H9 (cell line): ENCODE measurements at regions not wholly inside any gene's neighbourhood (a gene's known extent, or its start where the extent isn't known, plus 50 kb on each side); places are given as distances from the start of the nearest gene placed in this dataset.

ENCODE experiments used
- DNase-seq: peaks from one replicate; pipeline ENCODE4 v3.0.0-alpha.2; 2017
- H2AFZ ChIP-seq: one replicate; pipeline ENCODE4 v1.6.1; 2013; ENCODE audit warnings: mild to moderate bottlenecking, low read length, control low read depth, moderate library complexity
- H2AK5ac ChIP-seq: 2 replicates; pipeline ENCODE4 v1.6.1; 2013; ENCODE audit warnings: low read length, control low read depth, mixed read lengths; ENCODE audit not compliant: insufficient read length
- H2BK120ac ChIP-seq: one replicate; pipeline ENCODE4 v1.6.1; 2013; ENCODE audit warnings: low read depth, mild to moderate bottlenecking, low read length, control low read depth, inconsistent platforms; ENCODE audit not compliant: poor library complexity, severe bottlenecking
- H2BK12ac ChIP-seq: 2 replicates; pipeline ENCODE4 v1.6.1; 2013; ENCODE audit warnings: low read length, control low read depth, mixed read lengths, low read depth; ENCODE audit not compliant: insufficient read length
- H2BK15ac ChIP-seq: 2 replicates; pipeline ENCODE4 v1.6.1; 2013; ENCODE audit warnings: low read depth, low read length, control low read depth
- H2BK20ac ChIP-seq: one replicate; pipeline ENCODE4 v1.6.1; 2013; ENCODE audit warnings: low read depth, mild to moderate bottlenecking, low read length, control low read depth, inconsistent platforms; ENCODE audit not compliant: poor library complexity, severe bottlenecking
- H2BK5ac ChIP-seq: 2 replicates; pipeline ENCODE4 v1.6.1; 2013; ENCODE audit warnings: low read length, control low read depth, mixed read lengths; ENCODE audit not compliant: insufficient read length
- H3K14ac ChIP-seq: 2 replicates; pipeline ENCODE4 v1.6.1; 2013; ENCODE audit warnings: low read length, control low read depth; ENCODE audit not compliant: insufficient read depth
- H3K18ac ChIP-seq: 2 replicates; pipeline ENCODE4 v1.6.1; 2013; ENCODE audit warnings: low read depth, mild to moderate bottlenecking, mixed read lengths, low read length, control low read depth; ENCODE audit not compliant: insufficient read length
- H3K23ac ChIP-seq: 2 replicates; pipeline ENCODE4 v1.6.1; 2013; ENCODE audit warnings: low read length, control low read depth, mixed read lengths, low read depth; ENCODE audit not compliant: insufficient read length
- H3K23me2 ChIP-seq: 2 replicates; pipeline ENCODE4 v1.6.1; 2013; ENCODE audit warnings: low read depth, mild to moderate bottlenecking, mixed read lengths, low read length, control low read depth; ENCODE audit not compliant: insufficient read length, poor library complexity, severe bottlenecking
- H3K27ac ChIP-seq: 2 replicates; pipeline ENCODE4 v1.5.1; 2013; ENCODE audit warnings: low read length, control low read depth, mixed read lengths, low read depth; ENCODE audit not compliant: insufficient read length
- H3K27me3 ChIP-seq: 2 replicates; pipeline ENCODE4 v1.6.1; 2013; ENCODE audit warnings: low read length, control low read depth, inconsistent platforms; ENCODE audit not compliant: insufficient read depth
- H3K4ac ChIP-seq: 2 replicates; pipeline ENCODE4 v1.6.1; 2013; ENCODE audit warnings: low read depth, mild to moderate bottlenecking, control low read depth, inconsistent platforms, low read length, moderate library complexity
- H3K4me1 ChIP-seq: 2 replicates; pipeline ENCODE4 v1.6.1; 2013; ENCODE audit warnings: low read length, control low read depth, inconsistent platforms; ENCODE audit not compliant: insufficient read depth
- H3K4me2 ChIP-seq: 2 replicates; pipeline ENCODE4 v1.6.1; 2013; ENCODE audit warnings: low read length, control low read depth, mixed read lengths; ENCODE audit not compliant: insufficient read length, insufficient read depth
- H3K56ac ChIP-seq: 2 replicates; pipeline ENCODE4 v1.6.1; 2013; ENCODE audit warnings: low read depth, mild to moderate bottlenecking, mixed read lengths, low read length, control low read depth; ENCODE audit not compliant: insufficient read length
- H3K79me1 ChIP-seq: 2 replicates; pipeline ENCODE4 v1.6.1; 2013; ENCODE audit warnings: low read depth, mild to moderate bottlenecking, moderate library complexity, low read length, control low read depth, inconsistent platforms; ENCODE audit not compliant: insufficient read depth, poor library complexity, severe bottlenecking
- H3K79me2 ChIP-seq: 2 replicates; pipeline ENCODE4 v1.6.1; 2013; ENCODE audit warnings: low read length, control low read depth, inconsistent platforms; ENCODE audit not compliant: insufficient read depth
- H3K9ac ChIP-seq: 2 replicates; pipeline ENCODE4 v1.6.1; 2013; ENCODE audit warnings: low read length, control low read depth, mixed read lengths; ENCODE audit not compliant: insufficient read length; ENCODE audit errors: extremely low read depth
- H3K9me3 ChIP-seq: one replicate; pipeline ENCODE4 v1.6.1; 2013; ENCODE audit warnings: low read depth, low read length, inconsistent platforms; ENCODE audit not compliant: control insufficient read depth
- H3T11ph ChIP-seq: one replicate; pipeline ENCODE4 v1.6.1; 2013; ENCODE audit warnings: mild to moderate bottlenecking, low read length, control low read depth, inconsistent platforms
- H4K20me1 ChIP-seq: one replicate; pipeline ENCODE4 v1.6.1; 2013; ENCODE audit not compliant: control insufficient read depth, insufficient read length, insufficient read depth
- H4K5ac ChIP-seq: 2 replicates; pipeline ENCODE4 v1.6.1; 2013; ENCODE audit warnings: low read depth, mild to moderate bottlenecking, mixed read lengths, low read length, control low read depth; ENCODE audit not compliant: insufficient read length
- H4K8ac ChIP-seq: replicated peaks from 2 replicates; pipeline ENCODE4 v1.6.1; 2013; ENCODE audit warnings: low read length, control low read depth, mixed read lengths, low read depth; ENCODE audit not compliant: insufficient read length
- H4K91ac ChIP-seq: 2 replicates; pipeline ENCODE4 v1.6.1; 2013; ENCODE audit warnings: low read depth, mild to moderate bottlenecking, moderate library complexity, mixed read lengths, low read length, control low read depth; ENCODE audit not compliant: insufficient read length
- H3K27ac Mint-ChIP-seq, 3 experiments: 2 replicates in 2 of 3; 3 replicates in 1 of 3; pipeline ENCODE4 v1.8.0; 2020 to 2021; ENCODE audit warnings: mixed read lengths in 3 of 3, mild to moderate bottlenecking in 1 of 3, moderate library complexity in 1 of 3
- H3K27me3 Mint-ChIP-seq: 2 replicates; pipeline ENCODE4 v1.8.0; 2021; ENCODE audit warnings: low read depth, mild to moderate bottlenecking, moderate library complexity, mixed read lengths
- H3K36me3 Mint-ChIP-seq, 3 experiments: 2 replicates in 2 of 3; 3 replicates in 1 of 3; pipeline ENCODE4 v1.8.0; 2020 to 2021; ENCODE audit warnings: low read depth in 3 of 3, mixed read lengths in 3 of 3; ENCODE audit not compliant: insufficient read depth in 1 of 3
- H3K4me1 Mint-ChIP-seq, 2 experiments: 2 replicates each; pipeline ENCODE4 v1.8.0; 2020; ENCODE audit warnings: mixed read lengths in 2 of 2
- H3K4me3 Mint-ChIP-seq, 2 experiments: 2 replicates in 1 of 2; 3 replicates in 1 of 2; pipeline ENCODE4 v1.8.0; 2020 to 2021; ENCODE audit warnings: mild to moderate bottlenecking in 2 of 2, mixed read lengths in 2 of 2, moderate library complexity in 1 of 2
- H3K9me3 Mint-ChIP-seq, 2 experiments: 2 replicates in 1 of 2; 3 replicates in 1 of 2; pipeline ENCODE4 v1.8.0; 2020; ENCODE audit warnings: mild to moderate bottlenecking in 2 of 2, mixed read lengths in 2 of 2, moderate library complexity in 1 of 2
- CTCF ChIP-seq: fragments of 200-600 bp; sonication (generic); conservative IDR thresholded peaks from 3 replicates; pipeline ENCODE4 v1.8.0; 2021; ENCODE audit warnings: antibody characterized with exemption, mild to moderate bottlenecking
- WGBS: extraction: QIAGEN DNeasy Blood & Tissue Kit; methylation state at CpG from one replicate; pipeline ENCODE4 v1.1.7; 2013; ENCODE audit warnings: missing lambda C conversion rate, low lambda C conversion rate, mixed read lengths; ENCODE audit not compliant: insufficient read length; ENCODE audit errors: extremely low coverage; 5-methylcytosine and 5-hydroxymethylcytosine counted together

GRCh38 chr11:10622957-10623791 is 54.7 kb upstream of the LYVE1 start:
- Histone ChIP-seq H3K4me1 (no peaks in the 10 kb centered on the region; the same call in 1 of the 2 replicates), H2BK120ac (no peak overlapping the region), H3K79me2 (no peaks in the 10 kb centered on the region), H3K4me2 (no peak overlapping the region), H3K23me2 (no peaks in the 10 kb centered on the region), H3K9ac (no peak overlapping the region), H3K79me1 (no peaks in the 10 kb centered on the region), H3K9me3 (no peaks in the 10 kb centered on the region), H3K14ac (no peak overlapping the region), H3K23ac (no peak overlapping the region), H4K8ac (no peak overlapping the region), H2BK5ac (no peak overlapping the region), H4K5ac (no peak overlapping the region), H4K20me1 (no peaks in the 10 kb centered on the region), H4K91ac (no peak overlapping the region), H2AFZ (no peak overlapping the region), H3K27ac (no peak overlapping the region), H3K4ac (no peak overlapping the region), H3K27me3 (no peaks in the 10 kb centered on the region), H3T11ph (no peak overlapping the region), H2BK20ac (no peak overlapping the region), H3K56ac (no peak overlapping the region), H3K18ac (no peak overlapping the region), H2BK15ac (no peak overlapping the region), H2AK5ac (no peak overlapping the region), H2BK12ac (no peak overlapping the region)
- DNase-seq, result no peak
- TF ChIP-seq CTCF, result no peak
- Mint-ChIP-seq H3K27ac (peak overlapping the region; percentile 14 to 97 (median 39); a peak in 6 of 7 replicates), H3K36me3 (no peaks in the 10 kb centered on the region), H3K4me3 (no peak overlapping the region), H3K27me3 (no peaks in the 10 kb centered on the region; the same call in 1 of the 2 replicates), H3K4me1 (peaks cover 0 to 3% of the 10 kb centered on the region in 2 experiments; a peak in 2 of 4 replicates), H3K9me3 (no peaks in the 10 kb centered on the region; a peak in 1 of 5 replicates)
- no CpG with 5 or more reads among the region's 12 CpGs for WGBS
